HG03025 (cell line): ENCODE measurements at regions not wholly inside any gene's neighbourhood (a gene's known extent, or its start where the extent isn't known, plus 50 kb on each side); places are given as distances from the start of the nearest gene placed in this dataset.

Experiments
- ATAC-seq: cut with Tn5 transposase; IDR thresholded peaks from one replicate; pipeline ENCODE4 v1.9.1; 2021; ENCODE audit warnings: mild to moderate bottlenecking, moderate library complexity; ENCODE audit not compliant: unreplicated experiment, low FRiP score

- no peak for ATAC-seq
Observed at GRCh38 chr2:16861111-16861510, 195.5 kb upstream of the CYRIA start.

- ATAC-seq = no peak
Observed at GRCh38 chr2:16860627-16861026, 195.0 kb upstream of the CYRIA start.

GRCh38 chr2:16855183-16855582, 189.5 kb upstream of the CYRIA start:
- no peak for ATAC-seq

- ATAC-seq = no peak
Observed at GRCh38 chr2:16853088-16853487, 187.5 kb upstream of the CYRIA start.

DNA sequence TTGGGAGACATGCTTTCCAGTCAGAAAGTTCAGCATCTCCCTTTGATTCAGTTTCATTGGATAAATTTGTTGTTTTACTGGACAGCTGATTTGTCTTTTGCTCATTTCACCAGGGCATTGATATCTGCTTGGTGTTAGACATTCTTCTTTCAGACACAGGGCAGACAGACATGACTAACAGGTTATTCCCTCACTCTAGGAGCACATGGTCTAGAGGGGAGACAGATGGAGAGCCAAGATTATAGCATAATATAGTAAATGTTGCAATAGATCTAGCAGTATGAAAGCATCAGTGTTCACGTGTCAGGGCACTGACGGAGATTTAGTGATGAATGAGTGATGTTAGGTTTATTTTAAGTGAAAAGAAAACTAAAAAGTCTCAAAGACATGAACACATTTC, 187.0 kb upstream of the CYRIA start:
- no peak for ATAC-seq

- ATAC-seq = no peak
Observed at GRCh38 chr2:16851126-16851525, 185.5 kb upstream of the CYRIA start.

GRCh38 chr2:16840496-16841172, 175.0 kb upstream of the CYRIA start:
- no peak for ATAC-seq

- no peak for ATAC-seq
Observed at GRCh38 chr2:16832910-16833309, 167.3 kb upstream of the CYRIA start.

DNA sequence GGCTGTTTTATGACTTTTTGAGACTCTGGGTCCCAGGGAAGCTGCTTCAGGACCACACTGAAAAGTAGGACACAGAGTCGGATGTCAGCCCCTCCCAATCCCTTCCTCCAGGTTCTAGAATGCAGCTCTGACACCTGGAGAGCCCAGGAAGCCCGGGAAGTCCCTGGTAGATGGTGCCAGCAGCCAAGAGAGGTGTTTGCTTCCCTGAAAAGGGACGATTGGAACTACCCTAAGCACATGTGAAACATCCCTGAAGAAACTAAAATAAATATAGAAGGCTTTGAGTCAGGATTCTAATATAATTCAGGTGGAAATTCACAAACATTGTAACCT, 163.2 kb upstream of the CYRIA start:
- ATAC-seq = no peak

DNA sequence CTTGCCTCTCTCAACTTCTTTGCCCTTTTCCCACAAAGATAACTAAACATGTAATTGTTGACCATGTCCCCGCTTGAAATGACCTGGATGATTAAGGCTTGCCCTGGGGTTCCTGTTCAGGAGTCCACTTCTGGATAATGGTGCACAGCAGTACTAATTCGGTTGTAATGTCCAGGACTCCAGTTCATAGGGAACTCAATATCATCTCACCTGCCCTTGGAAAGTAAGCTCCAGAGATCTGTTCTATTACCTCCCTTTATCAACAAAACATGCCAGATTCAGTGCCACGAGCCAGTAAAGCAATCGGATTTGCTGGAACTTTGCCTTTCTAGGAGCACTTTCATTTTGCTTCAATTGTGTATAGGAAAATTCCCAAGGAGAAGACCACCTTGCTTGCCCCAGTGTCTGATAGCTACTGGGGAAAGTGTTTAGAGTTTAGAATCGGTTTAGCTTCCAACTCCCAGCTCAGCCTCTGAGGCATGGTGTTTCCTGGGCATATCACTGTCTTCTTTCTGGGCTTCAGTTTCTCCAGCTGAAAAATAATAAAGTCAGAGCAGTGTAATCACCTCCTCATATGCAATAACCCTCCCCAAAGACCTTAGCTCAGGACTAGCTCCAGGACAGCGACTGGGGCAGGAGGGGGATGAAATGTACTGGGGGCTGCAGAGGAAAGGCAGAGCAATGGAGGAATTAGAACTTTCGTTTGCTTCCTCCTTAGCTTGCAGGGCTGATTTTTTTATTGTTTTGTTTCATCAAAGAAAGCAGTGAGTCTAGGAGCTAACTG, 162.6 kb upstream of the CYRIA start:
- no peak for ATAC-seq

DNA sequence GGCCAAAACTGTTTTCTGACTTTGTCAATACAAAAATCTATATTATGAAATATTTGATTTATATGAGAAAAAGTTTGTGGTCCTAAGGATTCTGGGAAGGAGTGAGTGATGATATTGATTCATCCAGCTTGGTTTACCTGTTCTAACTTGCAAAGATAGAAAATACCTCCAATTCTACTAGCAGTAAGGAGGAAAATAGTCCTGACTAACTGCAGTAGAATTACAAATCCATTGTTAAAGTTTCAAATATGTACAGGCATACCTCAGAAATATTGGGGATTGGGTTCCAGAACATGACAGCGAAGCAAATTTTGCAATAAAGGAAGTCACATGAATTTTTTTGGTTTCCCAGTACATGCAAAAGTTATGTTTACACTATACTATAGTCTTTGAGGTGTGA, 158.8 kb upstream of the CYRIA start:
- no peak for ATAC-seq

- no peak for ATAC-seq
Observed at GRCh38 chr2:16821692-16822091, 156.1 kb upstream of the CYRIA start.

DNA sequence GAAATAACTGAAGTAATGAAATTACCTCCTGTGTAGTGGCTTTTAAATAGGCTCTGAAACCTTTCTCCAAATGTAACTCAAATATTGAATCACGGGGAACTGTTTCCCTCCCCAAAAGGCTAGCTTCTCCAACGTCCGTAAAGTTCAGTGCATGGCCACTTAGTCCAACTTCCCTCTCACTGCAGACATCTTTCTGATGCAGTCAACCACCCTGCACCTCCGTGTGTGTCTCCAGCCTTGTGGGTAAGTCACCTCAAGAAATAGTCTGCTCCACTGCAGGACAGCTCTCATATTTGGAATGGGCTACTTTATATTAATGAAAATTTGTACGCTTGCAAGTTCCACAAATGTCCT, 152.5 kb upstream of the CYRIA start:
- no peak for ATAC-seq

DNA sequence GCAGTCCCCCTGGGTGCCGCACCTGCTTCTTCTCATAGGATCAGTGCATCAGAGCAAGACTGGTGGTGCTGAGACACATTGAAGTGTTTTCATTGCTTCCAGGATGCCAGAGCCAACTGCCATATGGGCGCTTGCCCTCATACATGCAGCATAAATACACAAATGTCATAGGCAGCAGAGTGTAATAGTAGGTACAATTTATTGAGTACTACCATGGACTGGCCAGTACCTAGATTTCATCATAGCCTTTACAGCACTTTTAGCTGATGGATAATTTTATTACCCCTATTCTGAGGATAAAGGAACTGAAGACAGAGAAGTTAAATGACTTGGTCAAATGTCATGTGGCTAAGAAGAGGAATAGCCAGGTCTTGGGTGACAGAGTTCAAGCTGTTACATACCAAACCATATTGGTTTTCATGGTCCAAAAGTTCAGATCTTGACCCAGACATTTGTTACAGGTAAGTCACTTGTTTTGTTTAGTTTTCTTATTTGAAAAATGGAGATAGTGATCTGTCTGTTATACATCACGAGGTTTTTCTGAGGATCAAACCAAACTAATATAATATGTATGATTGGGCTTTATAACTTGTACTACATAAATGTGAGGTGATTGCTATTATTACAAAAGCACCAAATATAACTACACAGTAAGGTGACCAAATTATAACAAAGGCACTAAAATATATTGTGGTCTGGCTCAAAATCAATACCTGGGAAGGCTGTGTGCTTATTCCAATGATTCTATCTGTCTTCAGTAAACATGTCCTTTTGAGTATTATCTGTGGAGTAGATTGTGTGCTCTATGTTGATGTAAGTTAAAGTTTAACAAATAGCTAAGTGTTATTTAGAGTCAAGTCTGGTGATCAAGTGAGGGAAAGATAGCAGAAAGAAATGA, 151.9 kb upstream of the CYRIA start:
- no peak for ATAC-seq

DNA sequence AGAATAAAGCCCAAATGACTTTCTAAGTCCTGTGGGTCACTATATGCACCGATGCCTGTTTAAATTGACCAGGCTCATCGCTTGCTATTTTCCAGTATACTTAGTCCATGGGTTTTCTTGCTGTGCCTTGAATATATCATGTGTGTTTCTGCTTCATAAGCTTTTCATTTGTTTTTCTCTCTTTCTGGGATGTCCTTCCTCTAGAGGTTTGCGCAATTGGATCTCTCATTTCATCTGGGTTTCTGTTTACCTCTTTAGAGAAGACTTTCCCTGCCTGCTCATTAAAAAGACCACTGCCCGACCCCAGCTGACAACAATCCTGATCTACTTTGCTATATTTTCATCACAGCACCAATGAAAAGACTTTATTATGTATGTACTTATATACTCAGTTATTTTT, 150.9 kb upstream of the CYRIA start:
- ATAC-seq = no peak

DNA sequence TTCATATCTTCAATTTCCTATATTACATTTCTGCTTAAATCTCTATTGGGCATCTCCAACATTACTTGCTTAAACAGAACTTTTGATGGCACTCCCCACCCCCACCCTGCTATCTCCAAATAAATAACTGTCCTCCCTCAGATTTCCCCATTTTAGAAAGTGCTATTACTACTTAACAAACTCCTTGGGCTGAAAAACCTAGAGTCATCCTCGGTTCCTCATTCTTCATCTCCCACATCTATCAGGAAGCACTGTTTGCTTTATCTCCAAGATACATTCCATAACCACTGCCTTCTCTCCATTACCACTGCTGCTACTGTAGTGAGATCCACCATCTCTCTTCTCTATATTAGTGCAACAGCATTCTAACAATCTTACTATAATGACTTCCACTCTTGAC, 150.4 kb upstream of the CYRIA start:
- ATAC-seq = no peak

GRCh38 chr2:16813593-16813992, 148.0 kb upstream of the CYRIA start:
- no peak for ATAC-seq

DNA sequence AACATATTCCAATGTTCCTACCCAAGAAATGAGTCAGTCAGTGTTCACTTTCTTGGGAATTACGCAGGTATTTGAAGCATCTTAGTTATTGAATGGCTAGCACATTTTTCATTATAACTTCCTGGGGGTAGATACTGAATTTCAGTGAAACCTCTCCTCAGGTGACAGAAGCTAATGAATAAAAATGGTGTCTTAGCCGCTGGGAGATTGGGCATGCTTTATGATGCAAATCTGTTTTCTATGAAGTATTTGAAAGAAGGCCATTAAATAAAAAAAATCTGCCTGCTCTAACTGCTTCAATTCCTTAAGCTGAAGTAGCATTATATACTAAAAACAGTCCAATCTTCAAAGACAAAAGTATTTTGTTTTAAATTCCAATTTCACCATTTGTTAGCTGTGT, 132.8 kb upstream of the CYRIA start:
- no peak for ATAC-seq

DNA sequence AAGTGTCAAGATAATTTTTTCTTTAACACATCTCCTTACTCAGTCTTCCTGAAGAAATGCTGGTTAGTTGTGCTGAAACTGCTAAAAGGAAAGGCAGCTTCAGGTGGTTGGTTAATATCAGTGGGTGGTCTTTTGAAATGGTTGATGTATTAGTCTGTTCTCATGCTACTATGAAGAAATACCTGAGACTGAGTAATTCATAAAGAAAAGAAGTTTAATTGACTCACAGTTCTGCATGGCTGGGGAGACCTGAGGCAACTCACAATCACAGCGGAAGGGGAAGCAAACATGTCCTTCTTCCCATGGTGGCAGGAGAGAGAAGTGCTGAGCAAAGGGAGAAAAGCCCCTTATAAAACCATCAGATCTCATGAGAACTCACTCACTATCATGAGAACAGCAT, 125.9 kb upstream of the CYRIA start:
- no peak for ATAC-seq

DNA sequence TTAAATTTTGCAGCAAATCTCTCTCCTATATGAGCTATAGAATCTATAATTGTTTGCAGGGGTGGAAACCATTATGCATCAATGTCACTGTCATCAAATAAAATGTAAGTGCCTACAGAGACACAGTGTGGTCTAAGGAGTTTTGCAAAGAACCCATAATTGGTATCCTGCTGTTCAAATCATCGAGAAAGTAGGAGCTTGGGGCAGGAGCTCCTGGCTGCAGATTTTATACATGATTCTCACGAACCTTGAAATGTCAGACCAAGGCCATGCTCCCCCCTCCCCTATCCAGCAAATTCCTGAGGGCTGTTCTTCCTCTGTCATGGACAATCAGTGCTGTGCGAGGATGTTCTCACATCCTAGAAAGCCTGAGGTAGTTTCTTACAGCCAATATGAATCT, 119.5 kb upstream of the CYRIA start:
- no peak for ATAC-seq

DNA sequence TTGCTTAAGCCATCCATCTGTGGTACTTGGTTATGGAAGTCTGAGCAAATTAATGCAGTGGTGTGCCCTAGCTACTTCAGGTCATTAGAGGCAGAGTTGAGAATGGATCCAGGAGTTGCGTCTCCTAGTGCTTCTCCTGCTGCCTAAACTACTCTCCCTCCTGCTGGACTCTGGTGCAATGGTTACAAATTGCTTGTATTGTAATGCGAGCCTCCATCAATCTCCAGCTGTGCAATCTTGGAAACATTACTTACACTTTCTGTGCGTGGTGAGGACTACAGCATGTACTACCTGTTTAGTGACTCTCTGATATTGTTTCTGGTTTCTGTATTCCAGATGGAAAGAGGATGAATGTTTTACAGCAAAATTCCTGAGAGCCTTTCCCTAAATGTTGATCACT, 119.0 kb upstream of the CYRIA start:
- ATAC-seq = no peak
